Spleen (tissue), 7 donors: ENCODE measurements at regions not wholly inside any gene's neighbourhood (a gene's known extent, or its start where the extent isn't known, plus 50 kb on each side); places are given as distances from the start of the nearest gene placed in this dataset.

Source experiments
- POLR2A ChIP-seq, 3 donors: fragments of 450-650 bp; IDR thresholded peaks; one replicate each; pipeline ENCODE4 v1.5.1; 2017; ENCODE audit warnings: antibody characterized with exemption in 3 of 3, mild to moderate bottlenecking in 1 of 3
- POLR2AphosphoS5 ChIP-seq, 3 donors: sonication (generic); formaldehyde crosslinking; IDR thresholded peaks; one replicate each; pipeline ENCODE4 v1.5.1; 2017; ENCODE audit warnings: antibody characterized with exemption in 3 of 3
- TF ChIP-seq, protein P1 (sequence below), 11 experiments: fragments of 200-600 bp in 7 of 11; fragments of 450-650 bp in 4 of 11; sonication (generic) in 4 of 11; IDR thresholded peaks in 8 of 11; conservative IDR thresholded peaks in 3 of 11; 1 replicate in 7 of 11; 2 replicates in 4 of 11; pipeline versions ENCODE4 v1.4.0 to v1.8.0; 2016 to 2021; ENCODE audit warnings: antibody characterized with exemption in 11 of 11, inconsistent platforms in 4 of 11, mild to moderate bottlenecking in 1 of 11
- donor health status: DM: no; HTN: no; CAD: no; lungs with moderate emphysema.
- donor health status: DM: no; HTN: no; CAD: no.
- donor health status: DM: no; HTN: no; CAD: no.

DNA sequence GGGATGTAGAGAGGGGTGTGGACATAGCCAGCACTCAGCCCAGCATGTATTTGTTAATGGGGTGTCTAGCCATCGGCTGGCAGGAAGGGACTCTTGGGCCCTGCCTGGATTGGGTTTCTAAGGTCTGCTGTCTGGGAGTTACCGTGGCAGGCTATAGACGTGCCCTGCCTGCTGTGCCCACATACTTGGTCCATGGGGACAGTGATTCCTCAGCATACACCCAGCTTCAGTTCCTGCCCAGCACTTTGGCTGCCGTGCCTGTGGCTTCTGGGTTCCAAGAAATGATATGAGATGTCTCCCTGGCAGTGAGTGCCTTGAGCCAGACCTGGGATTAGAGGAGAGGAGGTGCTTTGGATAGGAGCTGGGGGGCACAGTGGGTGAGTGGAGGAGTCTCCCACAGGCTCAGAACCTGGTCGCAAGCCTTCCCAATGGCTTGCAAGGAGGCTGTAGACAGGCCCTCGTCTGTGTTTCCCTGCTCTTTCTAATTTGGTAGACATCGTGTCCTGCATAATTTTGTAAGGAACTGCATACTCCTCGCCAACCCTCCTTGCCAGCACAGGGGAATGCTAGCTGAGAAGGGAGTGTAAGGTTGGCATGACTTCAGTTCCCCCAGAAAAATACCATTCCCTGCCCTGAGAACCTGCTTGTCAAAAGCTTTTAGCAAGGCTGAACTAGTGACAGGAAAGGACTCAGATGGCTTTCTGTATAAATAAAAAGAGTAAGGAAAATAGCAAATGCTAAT, 287.9 kb downstream of the ZSWIM6 start:
- TF ChIP-seq, protein P1, sequence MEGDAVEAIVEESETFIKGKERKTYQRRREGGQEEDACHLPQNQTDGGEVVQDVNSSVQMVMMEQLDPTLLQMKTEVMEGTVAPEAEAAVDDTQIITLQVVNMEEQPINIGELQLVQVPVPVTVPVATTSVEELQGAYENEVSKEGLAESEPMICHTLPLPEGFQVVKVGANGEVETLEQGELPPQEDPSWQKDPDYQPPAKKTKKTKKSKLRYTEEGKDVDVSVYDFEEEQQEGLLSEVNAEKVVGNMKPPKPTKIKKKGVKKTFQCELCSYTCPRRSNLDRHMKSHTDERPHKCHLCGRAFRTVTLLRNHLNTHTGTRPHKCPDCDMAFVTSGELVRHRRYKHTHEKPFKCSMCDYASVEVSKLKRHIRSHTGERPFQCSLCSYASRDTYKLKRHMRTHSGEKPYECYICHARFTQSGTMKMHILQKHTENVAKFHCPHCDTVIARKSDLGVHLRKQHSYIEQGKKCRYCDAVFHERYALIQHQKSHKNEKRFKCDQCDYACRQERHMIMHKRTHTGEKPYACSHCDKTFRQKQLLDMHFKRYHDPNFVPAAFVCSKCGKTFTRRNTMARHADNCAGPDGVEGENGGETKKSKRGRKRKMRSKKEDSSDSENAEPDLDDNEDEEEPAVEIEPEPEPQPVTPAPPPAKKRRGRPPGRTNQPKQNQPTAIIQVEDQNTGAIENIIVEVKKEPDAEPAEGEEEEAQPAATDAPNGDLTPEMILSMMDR (IDR thresholded peaks at IDR 0.05 in 8 of 11, conservative IDR thresholded peaks at IDR 0.05 in 3 of 11), result no peak
- TF ChIP-seq POLR2A (IDR thresholded peaks at IDR 0.05) (no peak), POLR2AphosphoS5 (IDR thresholded peaks at IDR 0.05) (no peak)
